Liver (tissue), 3 donors: ENCODE measurements at regions not wholly inside any gene's neighbourhood (a gene's known extent, or its start where the extent isn't known, plus 50 kb on each side); places are given as distances from the start of the nearest gene placed in this dataset.

ENCODE experiments used
- EGR1 ChIP-seq, 2 donors: IDR thresholded peaks; 2 replicates each; pipeline ENCODE4 v1.6.1; 2016 to 2018; ENCODE audit warnings: antibody characterized with exemption in 2 of 2, low read depth in 2 of 2
- GABPA ChIP-seq, 2 donors: IDR thresholded peaks in 1 of 2; conservative IDR thresholded peaks in 1 of 2; 2 replicates each; pipeline ENCODE4 v1.6.1; 2016; ENCODE audit warnings: antibody characterized with exemption in 2 of 2, mild to moderate bottlenecking in 1 of 2, moderate library complexity in 1 of 2
- HNF4G ChIP-seq: IDR thresholded peaks from 2 replicates; pipeline ENCODE4 v1.6.1; 2016; ENCODE audit warnings: antibody characterized with exemption
- JUND ChIP-seq, 2 donors: IDR thresholded peaks; 2 replicates each; pipeline ENCODE4 v1.6.1; 2016; ENCODE audit warnings: antibody characterized with exemption in 2 of 2
- RAD21 ChIP-seq, 2 donors: IDR thresholded peaks; 2 replicates each; pipeline ENCODE4 v1.6.1; 2016; ENCODE audit warnings: antibody characterized with exemption in 2 of 2, mild to moderate bottlenecking in 2 of 2
- RXRA ChIP-seq, 2 donors: IDR thresholded peaks; 2 replicates each; pipeline ENCODE4 v1.6.1; 2017 to 2018; ENCODE audit warnings: antibody characterized with exemption in 2 of 2, mild to moderate bottlenecking in 1 of 2
- SP1 ChIP-seq: IDR thresholded peaks from 2 replicates; pipeline ENCODE4 v1.6.1; 2018; ENCODE audit warnings: antibody characterized with exemption, mild to moderate bottlenecking
- TAF1 ChIP-seq: conservative IDR thresholded peaks from 2 replicates; pipeline ENCODE4 v1.6.1; 2016; ENCODE audit warnings: antibody characterized with exemption, mild to moderate bottlenecking
- YY1 ChIP-seq: IDR thresholded peaks from 2 replicates; pipeline ENCODE4 v1.6.1; 2016; ENCODE audit warnings: antibody characterized with exemption, mild to moderate bottlenecking
- TF ChIP-seq, protein P1 (sequence below): fragments of 150-350 bp; IDR thresholded peaks from 2 replicates; pipeline ENCODE4 v1.5.1; 2017; ENCODE audit warnings: improper control_type of control experiment, low read depth, low read length; ENCODE audit not compliant: missing input control
- TF ChIP-seq, protein P2 (sequence below): IDR thresholded peaks from 2 replicates; pipeline ENCODE4 v1.6.1; 2016; ENCODE audit warnings: antibody characterized with exemption
- TF ChIP-seq, protein P3 (sequence below): IDR thresholded peaks from 2 replicates; pipeline ENCODE4 v1.6.1; 2016; ENCODE audit warnings: antibody characterized with exemption
- TF ChIP-seq, protein P4 (sequence below): IDR thresholded peaks from 2 replicates; pipeline ENCODE4 v1.6.1; 2016; ENCODE audit warnings: antibody characterized with exemption
- TF ChIP-seq, protein P5 (sequence below): IDR thresholded peaks from 2 replicates; pipeline ENCODE4 v1.6.1; 2016; ENCODE audit warnings: antibody characterized with exemption, mild to moderate bottlenecking
- donor health status: healthy.
- donor health status: healthy.

DNA sequence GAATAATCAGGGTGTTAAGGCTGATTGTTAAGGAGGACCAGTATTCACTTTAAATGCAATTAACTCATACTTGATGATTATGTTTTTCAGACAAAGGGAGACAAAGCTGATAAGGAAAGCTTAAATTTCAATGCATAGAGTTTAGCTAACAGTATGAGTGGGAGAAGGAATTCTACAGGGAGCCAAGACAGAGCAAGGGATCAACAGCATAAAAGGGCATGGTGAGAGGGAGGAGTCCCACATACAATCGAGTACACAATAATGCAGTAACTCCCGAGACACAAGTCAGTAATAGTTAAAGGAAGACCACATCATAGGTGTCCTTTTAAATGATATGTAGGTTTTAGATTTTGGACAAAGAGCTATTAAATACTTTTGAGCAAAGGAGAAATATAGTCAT lies 191.7 kb upstream of the PTPRD start:
- TF ChIP-seq, protein P1, sequence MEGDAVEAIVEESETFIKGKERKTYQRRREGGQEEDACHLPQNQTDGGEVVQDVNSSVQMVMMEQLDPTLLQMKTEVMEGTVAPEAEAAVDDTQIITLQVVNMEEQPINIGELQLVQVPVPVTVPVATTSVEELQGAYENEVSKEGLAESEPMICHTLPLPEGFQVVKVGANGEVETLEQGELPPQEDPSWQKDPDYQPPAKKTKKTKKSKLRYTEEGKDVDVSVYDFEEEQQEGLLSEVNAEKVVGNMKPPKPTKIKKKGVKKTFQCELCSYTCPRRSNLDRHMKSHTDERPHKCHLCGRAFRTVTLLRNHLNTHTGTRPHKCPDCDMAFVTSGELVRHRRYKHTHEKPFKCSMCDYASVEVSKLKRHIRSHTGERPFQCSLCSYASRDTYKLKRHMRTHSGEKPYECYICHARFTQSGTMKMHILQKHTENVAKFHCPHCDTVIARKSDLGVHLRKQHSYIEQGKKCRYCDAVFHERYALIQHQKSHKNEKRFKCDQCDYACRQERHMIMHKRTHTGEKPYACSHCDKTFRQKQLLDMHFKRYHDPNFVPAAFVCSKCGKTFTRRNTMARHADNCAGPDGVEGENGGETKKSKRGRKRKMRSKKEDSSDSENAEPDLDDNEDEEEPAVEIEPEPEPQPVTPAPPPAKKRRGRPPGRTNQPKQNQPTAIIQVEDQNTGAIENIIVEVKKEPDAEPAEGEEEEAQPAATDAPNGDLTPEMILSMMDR, result no peak
- no peak for TF ChIP-seq RAD21 (IDR thresholded peaks at IDR 0.05)
- no peak for TF ChIP-seq SP1
- TF ChIP-seq, protein P2, sequence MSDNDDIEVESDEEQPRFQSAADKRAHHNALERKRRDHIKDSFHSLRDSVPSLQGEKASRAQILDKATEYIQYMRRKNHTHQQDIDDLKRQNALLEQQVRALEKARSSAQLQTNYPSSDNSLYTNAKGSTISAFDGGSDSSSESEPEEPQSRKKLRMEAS, result no peak
- TF ChIP-seq, protein P3, sequence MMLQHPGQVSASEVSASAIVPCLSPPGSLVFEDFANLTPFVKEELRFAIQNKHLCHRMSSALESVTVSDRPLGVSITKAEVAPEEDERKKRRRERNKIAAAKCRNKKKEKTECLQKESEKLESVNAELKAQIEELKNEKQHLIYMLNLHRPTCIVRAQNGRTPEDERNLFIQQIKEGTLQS, result no peak
- no peak for TF ChIP-seq TAF1
- TF ChIP-seq, protein P4, sequence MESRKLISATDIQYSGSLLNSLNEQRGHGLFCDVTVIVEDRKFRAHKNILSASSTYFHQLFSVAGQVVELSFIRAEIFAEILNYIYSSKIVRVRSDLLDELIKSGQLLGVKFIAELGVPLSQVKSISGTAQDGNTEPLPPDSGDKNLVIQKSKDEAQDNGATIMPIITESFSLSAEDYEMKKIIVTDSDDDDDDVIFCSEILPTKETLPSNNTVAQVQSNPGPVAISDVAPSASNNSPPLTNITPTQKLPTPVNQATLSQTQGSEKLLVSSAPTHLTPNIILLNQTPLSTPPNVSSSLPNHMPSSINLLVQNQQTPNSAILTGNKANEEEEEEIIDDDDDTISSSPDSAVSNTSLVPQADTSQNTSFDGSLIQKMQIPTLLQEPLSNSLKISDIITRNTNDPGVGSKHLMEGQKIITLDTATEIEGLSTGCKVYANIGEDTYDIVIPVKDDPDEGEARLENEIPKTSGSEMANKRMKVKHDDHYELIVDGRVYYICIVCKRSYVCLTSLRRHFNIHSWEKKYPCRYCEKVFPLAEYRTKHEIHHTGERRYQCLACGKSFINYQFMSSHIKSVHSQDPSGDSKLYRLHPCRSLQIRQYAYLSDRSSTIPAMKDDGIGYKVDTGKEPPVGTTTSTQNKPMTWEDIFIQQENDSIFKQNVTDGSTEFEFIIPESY, result no peak
- TF ChIP-seq HNF4G, result no peak
- TF ChIP-seq GABPA (IDR thresholded peaks at IDR 0.05 in 1 of 2, conservative IDR thresholded peaks at IDR 0.05 in 1 of 2), result no peak
- TF ChIP-seq JUND (IDR thresholded peaks at IDR 0.05), result no peak
- TF ChIP-seq, protein P5, sequence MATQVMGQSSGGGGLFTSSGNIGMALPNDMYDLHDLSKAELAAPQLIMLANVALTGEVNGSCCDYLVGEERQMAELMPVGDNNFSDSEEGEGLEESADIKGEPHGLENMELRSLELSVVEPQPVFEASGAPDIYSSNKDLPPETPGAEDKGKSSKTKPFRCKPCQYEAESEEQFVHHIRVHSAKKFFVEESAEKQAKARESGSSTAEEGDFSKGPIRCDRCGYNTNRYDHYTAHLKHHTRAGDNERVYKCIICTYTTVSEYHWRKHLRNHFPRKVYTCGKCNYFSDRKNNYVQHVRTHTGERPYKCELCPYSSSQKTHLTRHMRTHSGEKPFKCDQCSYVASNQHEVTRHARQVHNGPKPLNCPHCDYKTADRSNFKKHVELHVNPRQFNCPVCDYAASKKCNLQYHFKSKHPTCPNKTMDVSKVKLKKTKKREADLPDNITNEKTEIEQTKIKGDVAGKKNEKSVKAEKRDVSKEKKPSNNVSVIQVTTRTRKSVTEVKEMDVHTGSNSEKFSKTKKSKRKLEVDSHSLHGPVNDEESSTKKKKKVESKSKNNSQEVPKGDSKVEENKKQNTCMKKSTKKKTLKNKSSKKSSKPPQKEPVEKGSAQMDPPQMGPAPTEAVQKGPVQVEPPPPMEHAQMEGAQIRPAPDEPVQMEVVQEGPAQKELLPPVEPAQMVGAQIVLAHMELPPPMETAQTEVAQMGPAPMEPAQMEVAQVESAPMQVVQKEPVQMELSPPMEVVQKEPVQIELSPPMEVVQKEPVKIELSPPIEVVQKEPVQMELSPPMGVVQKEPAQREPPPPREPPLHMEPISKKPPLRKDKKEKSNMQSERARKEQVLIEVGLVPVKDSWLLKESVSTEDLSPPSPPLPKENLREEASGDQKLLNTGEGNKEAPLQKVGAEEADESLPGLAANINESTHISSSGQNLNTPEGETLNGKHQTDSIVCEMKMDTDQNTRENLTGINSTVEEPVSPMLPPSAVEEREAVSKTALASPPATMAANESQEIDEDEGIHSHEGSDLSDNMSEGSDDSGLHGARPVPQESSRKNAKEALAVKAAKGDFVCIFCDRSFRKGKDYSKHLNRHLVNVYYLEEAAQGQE, result no peak
- no peak for TF ChIP-seq EGR1 (IDR thresholded peaks at IDR 0.05; ENCODE audit: low read depth in 2 of 2)
- TF ChIP-seq YY1, result no peak
- TF ChIP-seq RXRA (IDR thresholded peaks at IDR 0.05), result no peak
